AG04450 (cell line): ENCODE measurements at regions not wholly inside any gene's neighbourhood (a gene's known extent, or its start where the extent isn't known, plus 50 kb on each side); places are given as distances from the start of the nearest gene placed in this dataset.

ENCODE experiments used
- CTCF ChIA-PET: fragments of 300-600, 350-600 bp; formaldehyde crosslinking; extraction: SDS; loops from one replicate; lab custom pipeline; 2022; ENCODE audit warnings: antibody characterized with exemption, inconsistent platforms; lab: Charles Lee
- POLR2A ChIA-PET: fragments of 350-600 bp; formaldehyde crosslinking; extraction: SDS; loops from one replicate; lab custom pipeline; 2021; ENCODE audit warnings: antibody characterized with exemption, inconsistent platforms; lab: Yijun Ruan, JAX
- DNase-seq: peaks from one replicate; pipeline ENCODE4 v3.0.0-alpha.2; 2011; ENCODE audit warnings: low read depth, low spot score
- H3K27ac ChIP-seq: one replicate; pipeline ENCODE4 v1.5.1; 2012; ENCODE audit warnings: low read depth, low read length, control low read depth
- H3K27me3 ChIP-seq: one replicate; pipeline ENCODE4 v1.6.0; 2012; ENCODE audit warnings: low read length; ENCODE audit not compliant: control insufficient read depth, insufficient read depth
- H3K4me3 ChIP-seq: 2 replicates; pipeline ENCODE4 v1.5.1; 2011; ENCODE audit warnings: mild to moderate bottlenecking, low read depth, low read length, control low read depth
- H3K9me3 ChIP-seq: 2 replicates; pipeline ENCODE4 v1.5.1; 2012; ENCODE audit warnings: low read length; ENCODE audit not compliant: control insufficient read depth, insufficient read depth
- TF ChIP-seq, protein P1 (sequence below): IDR thresholded peaks from 2 replicates; pipeline ENCODE4 v1.5.1; 2011; ENCODE audit warnings: low read depth, low read length, control low read depth, inconsistent platforms

DNA sequence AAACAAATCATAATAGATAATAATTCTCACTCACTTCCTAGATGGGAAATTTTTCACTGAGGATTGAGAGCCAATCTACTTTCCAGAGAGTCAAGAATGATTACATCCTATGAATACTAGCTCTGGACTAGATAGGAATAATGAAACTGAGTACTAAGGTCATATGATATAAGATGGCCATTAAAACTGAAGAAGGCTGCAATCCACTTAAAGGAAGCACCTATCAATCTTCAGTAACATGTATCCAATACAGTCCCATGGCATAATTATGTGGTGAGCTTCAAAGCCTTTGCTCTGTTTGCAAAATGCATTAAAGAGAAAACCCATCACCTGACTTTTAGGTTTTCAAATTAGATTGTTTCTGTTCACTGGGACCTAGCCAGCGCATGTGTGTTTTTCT is 398.0 kb upstream of the MEIS1 start:
- no peak for DNase-seq
- H3K27ac ChIP-seq = no peak overlapping the region
- H3K4me3 ChIP-seq = no peak overlapping the region
- H3K9me3 ChIP-seq = no peaks in the 10 kb centered on the region
- CTCF ChIA-PET = no interaction called here
- TF ChIP-seq, protein P1, sequence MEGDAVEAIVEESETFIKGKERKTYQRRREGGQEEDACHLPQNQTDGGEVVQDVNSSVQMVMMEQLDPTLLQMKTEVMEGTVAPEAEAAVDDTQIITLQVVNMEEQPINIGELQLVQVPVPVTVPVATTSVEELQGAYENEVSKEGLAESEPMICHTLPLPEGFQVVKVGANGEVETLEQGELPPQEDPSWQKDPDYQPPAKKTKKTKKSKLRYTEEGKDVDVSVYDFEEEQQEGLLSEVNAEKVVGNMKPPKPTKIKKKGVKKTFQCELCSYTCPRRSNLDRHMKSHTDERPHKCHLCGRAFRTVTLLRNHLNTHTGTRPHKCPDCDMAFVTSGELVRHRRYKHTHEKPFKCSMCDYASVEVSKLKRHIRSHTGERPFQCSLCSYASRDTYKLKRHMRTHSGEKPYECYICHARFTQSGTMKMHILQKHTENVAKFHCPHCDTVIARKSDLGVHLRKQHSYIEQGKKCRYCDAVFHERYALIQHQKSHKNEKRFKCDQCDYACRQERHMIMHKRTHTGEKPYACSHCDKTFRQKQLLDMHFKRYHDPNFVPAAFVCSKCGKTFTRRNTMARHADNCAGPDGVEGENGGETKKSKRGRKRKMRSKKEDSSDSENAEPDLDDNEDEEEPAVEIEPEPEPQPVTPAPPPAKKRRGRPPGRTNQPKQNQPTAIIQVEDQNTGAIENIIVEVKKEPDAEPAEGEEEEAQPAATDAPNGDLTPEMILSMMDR = no peak
- peaks cover 3% of the 10 kb centered on the region for H3K27me3 ChIP-seq
- POLR2A ChIA-PET = no interaction called here

DNA sequence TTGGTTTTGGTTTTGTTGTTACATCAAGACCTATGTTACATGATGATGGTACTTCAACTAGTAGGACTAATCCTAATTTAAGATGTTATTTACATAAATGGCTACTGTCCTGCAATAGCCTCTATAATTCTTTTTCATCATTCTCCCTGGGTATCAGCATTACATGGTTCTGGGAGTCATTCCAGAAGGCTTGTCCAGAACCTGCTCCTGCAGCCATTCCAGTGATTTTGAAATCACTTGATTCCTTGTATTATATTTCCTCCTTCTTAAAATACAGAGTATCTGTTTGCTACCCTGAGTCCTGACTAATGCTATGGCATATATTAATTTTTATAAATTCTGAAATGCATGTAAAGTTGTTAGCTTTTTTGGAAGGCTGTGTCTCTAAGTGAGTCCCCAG is 400.5 kb upstream of the MEIS1 start:
- no peak for DNase-seq
- POLR2A ChIA-PET = no interaction called here

DNA sequence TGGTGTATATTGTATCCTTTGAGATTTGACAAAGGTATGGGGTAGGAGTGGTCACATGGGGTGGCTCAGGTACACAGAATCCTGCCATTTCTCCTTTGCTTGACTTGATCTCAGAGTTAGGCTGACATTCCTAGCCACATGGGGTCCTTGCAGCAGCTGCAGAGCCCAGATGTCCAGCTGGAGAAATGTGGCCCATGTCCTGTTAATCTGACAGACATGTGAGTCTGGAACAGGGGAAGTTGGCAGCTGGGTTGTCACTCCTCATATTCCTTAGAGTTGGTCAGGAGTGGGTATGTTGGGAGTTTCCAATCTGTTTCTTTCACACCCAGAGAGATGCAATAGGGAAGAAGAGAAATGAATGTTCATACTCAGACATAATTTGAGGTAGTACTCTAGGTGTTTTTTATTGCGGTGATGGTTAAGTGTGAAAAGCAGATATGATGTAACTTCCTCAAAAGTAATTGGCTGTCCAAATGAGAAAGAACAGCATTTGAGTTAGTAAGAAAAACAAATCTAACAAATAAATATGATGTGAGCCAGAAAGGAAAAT is 402.6 kb upstream of the MEIS1 start:
- TF ChIP-seq, protein P1 = no peak
- no peak overlapping the region for H3K27ac ChIP-seq
- no peak overlapping the region for H3K4me3 ChIP-seq
- no peaks in the 10 kb centered on the region for H3K27me3 ChIP-seq
- H3K9me3 ChIP-seq = no peaks in the 10 kb centered on the region
- CTCF ChIA-PET = no interaction called here
- POLR2A ChIA-PET = no interaction called here
- DNase-seq = no peak

More for the DNA sequence above, 400.5 kb upstream of the MEIS1 start:
- no peak overlapping the region for H3K27ac ChIP-seq
- CTCF ChIA-PET = no interaction called here
- H3K27me3 ChIP-seq = peaks cover 3% of the 10 kb centered on the region
- no peaks in the 10 kb centered on the region for H3K9me3 ChIP-seq
- TF ChIP-seq, protein P1 = no peak
- no peak overlapping the region for H3K4me3 ChIP-seq

DNA sequence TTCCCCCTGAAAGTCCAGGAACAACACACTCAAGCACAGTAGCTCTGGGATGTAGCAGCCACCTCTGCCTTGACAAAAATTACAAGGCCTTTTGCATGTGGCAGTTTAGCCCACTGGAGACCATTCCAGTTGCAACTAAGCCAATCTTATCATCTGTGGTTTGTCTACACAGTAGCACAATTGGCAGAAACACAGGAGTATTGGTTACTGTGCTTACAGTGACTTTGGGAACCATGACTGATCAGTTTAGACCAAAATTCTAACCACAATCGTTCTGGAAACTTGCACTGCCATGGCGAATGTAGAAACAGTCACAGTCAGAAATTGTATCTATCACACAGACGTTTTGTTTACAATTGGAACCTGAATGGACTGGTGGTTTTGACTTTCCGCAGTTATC is 403.7 kb upstream of the MEIS1 start:
- Histone ChIP-seq H3K4me3 (no peak overlapping the region), H3K27ac (no peak overlapping the region), H3K9me3 (no peaks in the 10 kb centered on the region), H3K27me3 (no peaks in the 10 kb centered on the region)
- ChIA-PET CTCF (no interaction called here), POLR2A (no interaction called here)
- DNase-seq = no peak
- TF ChIP-seq, protein P1 = no peak

DNA sequence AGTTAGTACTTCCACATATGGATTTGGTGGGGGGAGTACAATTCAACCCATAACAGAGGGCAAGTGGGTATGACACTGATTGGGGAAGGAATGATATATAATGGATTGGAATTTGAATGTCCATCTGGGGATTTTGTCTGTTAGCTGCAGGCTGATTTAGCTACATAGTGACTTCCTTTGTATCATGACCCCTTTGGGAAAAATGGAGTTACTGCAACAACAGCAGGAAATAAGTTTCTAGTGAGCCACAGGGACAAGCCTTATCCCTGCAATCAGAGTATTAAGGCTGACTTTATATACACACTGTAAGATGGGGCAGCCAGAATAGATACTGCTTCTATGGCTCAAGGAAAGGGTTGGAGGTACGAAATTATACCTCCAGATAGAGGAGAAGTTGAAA is 404.4 kb upstream of the MEIS1 start:
- ChIA-PET CTCF (no interaction called here), POLR2A (no interaction called here)
- Histone ChIP-seq H3K9me3 (no peaks in the 10 kb centered on the region), H3K4me3 (no peak overlapping the region), H3K27ac (no peak overlapping the region), H3K27me3 (no peaks in the 10 kb centered on the region)
- TF ChIP-seq, protein P1 = peak; percentile 32; the same call in 1 of the 2 replicates
- DNase-seq = no peak
